ENCODE measurements at regions not wholly inside any gene's neighbourhood (a gene's known extent, or its start where the extent isn't known, plus 50 kb on each side); places are given as distances from the start of the nearest gene placed in this dataset.

DNA sequence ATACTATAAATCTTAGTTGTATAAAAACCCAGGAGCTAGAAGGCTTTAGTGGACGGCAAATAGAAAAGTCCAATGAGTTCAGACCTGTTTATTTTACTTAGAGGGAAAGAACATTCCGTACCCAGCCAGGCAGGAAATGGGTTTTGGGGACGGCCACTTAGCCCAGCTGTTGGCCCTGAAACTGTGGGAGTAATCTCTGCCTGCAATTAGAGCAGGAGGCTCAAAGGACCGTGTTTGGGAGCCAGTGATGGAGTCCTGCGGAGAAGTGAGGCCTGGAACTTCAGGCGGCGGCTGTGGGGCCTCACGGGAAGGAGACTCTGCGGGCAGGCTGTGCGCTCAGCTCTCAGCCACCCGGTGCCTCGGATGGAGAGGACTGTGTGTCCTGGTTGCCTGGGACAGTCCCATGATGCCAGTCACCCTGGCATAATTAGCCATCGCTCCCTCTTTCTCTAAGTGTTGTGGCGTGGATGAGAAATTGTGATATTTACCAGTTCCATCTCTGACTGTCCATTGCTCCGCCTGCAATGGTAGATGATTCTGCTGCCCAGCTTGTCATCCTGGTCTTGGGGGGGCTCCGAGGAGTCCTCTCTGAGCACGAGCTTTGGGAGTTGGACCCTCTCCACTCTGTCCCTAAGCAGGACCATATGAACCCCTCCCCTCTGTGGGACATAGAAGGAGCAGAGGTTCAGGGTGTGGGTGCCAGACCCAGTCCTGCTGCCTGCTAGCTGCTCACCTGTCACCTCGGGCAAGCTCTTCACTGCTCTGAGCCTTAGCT lies 530.3 kb downstream of the TBC1D22A start:
- WGBS, 2 donors, result 65 to 67% methylated on average over 15 to 17 of the region's 18 CpGs
- Histone ChIP-seq H3K36me3 (no peaks in the 10 kb centered on the region), H3K9me3 (no peaks in the 10 kb centered on the region), H3K4me3 (no peak overlapping the region), H3K4me1 (peaks cover 0 to 5% (median 0%) of the 10 kb centered on the region in 3 donors), H3K27me3 (peaks cover 0 to 70% (median 0%) of the 10 kb centered on the region in 4 donors), H3K27ac (peak overlapping the region in 3 of 4 donors; percentile 30 to 55 (median 52))
- intact Hi-C loops (cut with DNase I), result no loop called here
- TF ChIP-seq CTCF (IDR thresholded peaks at IDR 0.05) (no peak), POLR2A (IDR thresholded peaks at IDR 0.05) (no peak)
- no peak for DNase-seq

- TF ChIP-seq CTCF (IDR thresholded peaks at IDR 0.05) (no peak), POLR2A (IDR thresholded peaks at IDR 0.05) (no peak)
- 74 to 75% methylated on average over 11 to 15 of the region's 18 CpGs for WGBS, 2 donors
- H3K4me1 ChIP-seq, result peaks cover 0 to 5% (median 0%) of the 10 kb centered on the region in 3 donors
- peaks cover 0 to 68% (median 0%) of the 10 kb centered on the region in 4 donors for H3K27me3 ChIP-seq
- H3K4me3 ChIP-seq, result no peak overlapping the region
- H3K9me3 ChIP-seq, result no peaks in the 10 kb centered on the region
- no peaks in the 10 kb centered on the region for H3K36me3 ChIP-seq
- H3K27ac ChIP-seq, result peak overlapping the region in 3 of 4 donors; percentile 39 to 64 (median 54)
- no peak for DNase-seq
- intact Hi-C loops (cut with DNase I), result no loop called here
Measured at GRCh38 chr22:47291565-47292495, 529.4 kb downstream of the TBC1D22A start.

GRCh38 chr22:47290706-47291430 lies 528.4 kb downstream of the TBC1D22A start:
- H3K36me3 ChIP-seq, result no peaks in the 10 kb centered on the region
- peaks cover 0 to 5% (median 0%) of the 10 kb centered on the region in 3 donors for H3K4me1 ChIP-seq
- TF ChIP-seq POLR2A (IDR thresholded peaks at IDR 0.05), result no peak
- TF ChIP-seq CTCF (IDR thresholded peaks at IDR 0.05), result no peak
- DNase-seq, result no peak
- WGBS, 2 donors, result 71 to 80% methylated on average over 13 to 18 of the region's 20 CpGs
- no peak overlapping the region for H3K27ac ChIP-seq
- peaks cover 0 to 68% (median 0%) of the 10 kb centered on the region in 4 donors for H3K27me3 ChIP-seq
- intact Hi-C loops (cut with DNase I), result no loop called here
- no peak overlapping the region for H3K4me3 ChIP-seq
- H3K9me3 ChIP-seq, result no peaks in the 10 kb centered on the region

DNA sequence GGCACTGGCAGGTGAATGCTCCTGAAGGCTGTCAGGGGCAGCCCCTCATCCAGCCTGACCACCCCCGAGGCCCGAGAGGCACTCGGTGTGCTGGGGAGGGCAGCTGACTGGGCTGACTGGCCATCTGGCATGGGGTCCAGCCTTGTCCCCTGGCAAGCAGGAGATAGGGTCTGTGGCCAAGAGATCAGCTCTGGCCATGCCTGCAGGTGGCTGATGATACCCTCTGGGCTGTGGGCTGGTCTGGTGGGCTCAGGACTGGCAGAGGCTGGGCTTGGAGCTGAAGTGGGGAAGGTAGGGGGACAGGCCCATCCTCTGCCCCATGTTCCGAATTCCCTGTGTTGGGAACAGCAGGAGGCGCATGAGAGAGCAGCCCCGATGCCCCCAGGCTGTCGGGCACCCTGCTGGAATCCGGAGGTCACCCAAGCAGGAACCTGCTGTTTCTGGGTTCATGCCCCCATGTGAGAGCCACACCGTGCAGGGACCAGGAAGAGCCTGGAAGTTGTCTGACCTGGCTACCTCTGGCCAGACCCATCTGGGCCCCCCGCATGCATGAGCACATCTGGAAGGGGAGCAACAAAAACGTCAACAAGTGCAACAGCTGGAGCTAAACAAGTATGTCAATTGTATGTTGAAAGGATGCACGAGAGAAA lies 527.0 kb downstream of the TBC1D22A start:
- DNase-seq, result no peak
- Histone ChIP-seq H3K27ac (no peak overlapping the region), H3K27me3 (peaks cover 0 to 69% (median 0%) of the 10 kb centered on the region in 4 donors), H3K36me3 (no peaks in the 10 kb centered on the region), H3K4me3 (no peak overlapping the region), H3K9me3 (no peaks in the 10 kb centered on the region), H3K4me1 (peaks cover 0 to 5% (median 0%) of the 10 kb centered on the region in 3 donors)
- TF ChIP-seq POLR2A (IDR thresholded peaks at IDR 0.05), result no peak
- no peak for TF ChIP-seq CTCF (IDR thresholded peaks at IDR 0.05)
- WGBS, 2 donors, result 42 to 66% methylated on average over 3 to 9 of the region's 12 CpGs
- intact Hi-C loops (cut with DNase I), result no loop called here

All from esophagus squamous epithelium (tissue), 5 donors.